Neural progenitor cell (in vitro differentiated cells): ENCODE measurements at regions not wholly inside any gene's neighbourhood (a gene's known extent, or its start where the extent isn't known, plus 50 kb on each side); places are given as distances from the start of the nearest gene placed in this dataset.

ENCODE experiments used
- EZH2 ChIP-seq: fragments of 200-600 bp; sonication (generic); IDR thresholded peaks from 2 replicates; pipeline ENCODE4 v1.6.1; 2017; ENCODE audit warnings: antibody characterized with exemption, mild to moderate bottlenecking, moderate library complexity
- EZH2phosphoT487 ChIP-seq: fragments of 200-600 bp; sonication (generic); IDR thresholded peaks from 2 replicates; pipeline ENCODE4 v1.6.1; 2017; ENCODE audit warnings: antibody characterized with exemption
- TF ChIP-seq, protein P1 (sequence below): fragments of 200-600 bp; sonication (generic); IDR thresholded peaks from 2 replicates; pipeline ENCODE4 v1.5.1; 2017; ENCODE audit warnings: antibody characterized with exemption, mild to moderate bottlenecking

DNA sequence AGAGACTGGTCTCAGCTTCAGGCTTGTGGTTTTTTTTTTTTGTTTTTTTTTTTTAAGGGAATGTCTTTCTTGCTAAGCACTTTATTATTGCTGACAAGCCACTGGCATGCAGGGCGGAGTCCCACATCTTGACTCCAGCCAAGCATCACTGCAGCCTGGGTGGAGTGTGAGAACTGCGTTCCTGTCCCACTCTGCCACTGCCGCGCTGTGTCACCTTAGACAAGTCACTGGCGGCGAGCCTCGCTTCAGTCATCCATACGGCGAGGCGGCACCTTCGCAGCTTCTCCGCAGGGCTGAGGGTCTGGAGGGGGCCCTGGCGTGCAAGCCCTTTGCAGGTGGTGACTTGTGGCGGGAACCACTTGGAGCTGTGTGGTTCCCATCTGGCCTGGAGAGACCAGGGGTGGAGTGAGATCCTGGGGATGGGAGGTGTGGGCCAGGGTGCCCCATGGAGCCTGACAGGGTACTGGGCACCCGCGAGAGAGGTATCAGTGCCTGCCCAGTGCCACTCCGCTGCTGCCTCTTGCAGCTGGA lies 99.1 kb upstream of the CIBAR2 start:
- TF ChIP-seq, protein P1, sequence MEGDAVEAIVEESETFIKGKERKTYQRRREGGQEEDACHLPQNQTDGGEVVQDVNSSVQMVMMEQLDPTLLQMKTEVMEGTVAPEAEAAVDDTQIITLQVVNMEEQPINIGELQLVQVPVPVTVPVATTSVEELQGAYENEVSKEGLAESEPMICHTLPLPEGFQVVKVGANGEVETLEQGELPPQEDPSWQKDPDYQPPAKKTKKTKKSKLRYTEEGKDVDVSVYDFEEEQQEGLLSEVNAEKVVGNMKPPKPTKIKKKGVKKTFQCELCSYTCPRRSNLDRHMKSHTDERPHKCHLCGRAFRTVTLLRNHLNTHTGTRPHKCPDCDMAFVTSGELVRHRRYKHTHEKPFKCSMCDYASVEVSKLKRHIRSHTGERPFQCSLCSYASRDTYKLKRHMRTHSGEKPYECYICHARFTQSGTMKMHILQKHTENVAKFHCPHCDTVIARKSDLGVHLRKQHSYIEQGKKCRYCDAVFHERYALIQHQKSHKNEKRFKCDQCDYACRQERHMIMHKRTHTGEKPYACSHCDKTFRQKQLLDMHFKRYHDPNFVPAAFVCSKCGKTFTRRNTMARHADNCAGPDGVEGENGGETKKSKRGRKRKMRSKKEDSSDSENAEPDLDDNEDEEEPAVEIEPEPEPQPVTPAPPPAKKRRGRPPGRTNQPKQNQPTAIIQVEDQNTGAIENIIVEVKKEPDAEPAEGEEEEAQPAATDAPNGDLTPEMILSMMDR: no peak
- TF ChIP-seq EZH2phosphoT487 (no peak), EZH2 (no peak)
